ENCODE measurements at regions not wholly inside any gene's neighbourhood (a gene's known extent, or its start where the extent isn't known, plus 50 kb on each side); places are given as distances from the start of the nearest gene placed in this dataset.

DNA sequence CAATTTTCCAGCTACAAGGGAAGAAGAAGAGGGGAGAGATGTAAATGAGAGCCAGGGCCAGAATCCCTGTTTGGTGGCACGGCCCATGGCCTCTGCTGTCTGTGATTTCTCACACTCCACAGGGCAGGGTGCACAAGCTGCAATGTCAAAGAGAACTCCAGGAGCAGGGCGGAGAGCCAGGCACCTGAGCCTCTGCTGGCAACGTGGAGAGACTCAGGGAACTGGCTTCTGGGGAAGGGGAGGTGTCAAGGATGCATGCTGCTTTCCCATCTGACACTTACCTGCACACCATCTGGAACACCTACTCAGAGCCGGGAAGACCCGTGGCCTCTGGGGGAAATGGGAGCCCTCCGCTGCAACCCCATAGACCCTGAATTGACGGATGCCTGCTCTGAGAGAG, 507.5 kb upstream of the NR2F2 start:
- no peak for DNase-seq

DNA sequence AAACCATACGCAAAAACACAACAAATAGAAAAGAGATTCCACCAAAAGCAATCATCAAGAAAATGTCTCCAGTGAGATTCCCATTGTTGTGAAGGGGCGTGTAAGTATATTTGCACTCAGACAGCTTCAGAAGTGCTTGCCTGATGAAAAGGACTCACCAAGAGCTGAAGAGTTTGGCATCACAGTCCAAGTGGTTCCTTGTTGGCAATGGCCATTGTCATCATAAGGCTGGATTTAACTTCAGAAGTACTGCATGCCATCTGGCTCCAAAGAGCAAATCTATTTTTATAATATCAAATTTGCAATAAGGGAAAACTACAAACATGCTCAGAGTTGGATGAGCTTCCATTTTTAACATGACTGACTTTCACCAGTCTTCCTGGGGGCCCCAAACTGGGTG, 505.3 kb upstream of the NR2F2 start:
- no peak for DNase-seq

DNA sequence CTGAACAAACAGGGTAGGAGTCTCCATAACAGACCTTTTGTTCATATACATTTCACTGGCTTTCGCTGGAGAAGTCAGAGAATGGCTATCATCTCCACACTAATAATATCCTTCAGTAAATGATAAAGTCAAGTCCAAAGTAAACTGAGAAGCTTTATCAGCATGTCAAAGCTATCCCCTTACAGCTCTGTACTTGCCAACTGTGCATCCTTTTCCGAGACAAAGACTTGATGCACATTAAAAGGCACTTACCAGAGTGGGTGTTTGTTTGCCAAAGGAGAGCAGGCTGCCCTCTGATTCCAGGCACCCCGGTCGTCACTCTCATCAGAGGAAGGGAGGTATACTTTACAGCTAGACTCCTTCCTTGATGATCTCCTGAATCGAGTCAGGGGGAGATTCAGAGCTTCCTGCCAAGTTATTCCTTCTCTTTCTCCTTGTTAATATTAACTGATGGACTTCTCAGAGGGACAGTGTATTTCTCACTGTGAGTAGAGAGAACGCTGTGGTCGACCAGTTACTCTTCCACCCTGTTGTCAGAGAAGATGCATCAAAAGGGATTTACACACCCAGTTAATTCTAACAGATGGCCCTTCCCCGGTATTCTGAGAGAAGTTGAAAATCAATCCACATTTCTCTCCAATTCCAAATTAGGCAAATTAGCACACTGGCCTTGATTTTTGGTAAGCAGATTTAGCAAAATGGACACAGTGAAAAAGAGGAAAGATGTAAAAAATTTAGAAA, 504.7 kb upstream of the NR2F2 start:
- DNase-seq: no peak

DNA sequence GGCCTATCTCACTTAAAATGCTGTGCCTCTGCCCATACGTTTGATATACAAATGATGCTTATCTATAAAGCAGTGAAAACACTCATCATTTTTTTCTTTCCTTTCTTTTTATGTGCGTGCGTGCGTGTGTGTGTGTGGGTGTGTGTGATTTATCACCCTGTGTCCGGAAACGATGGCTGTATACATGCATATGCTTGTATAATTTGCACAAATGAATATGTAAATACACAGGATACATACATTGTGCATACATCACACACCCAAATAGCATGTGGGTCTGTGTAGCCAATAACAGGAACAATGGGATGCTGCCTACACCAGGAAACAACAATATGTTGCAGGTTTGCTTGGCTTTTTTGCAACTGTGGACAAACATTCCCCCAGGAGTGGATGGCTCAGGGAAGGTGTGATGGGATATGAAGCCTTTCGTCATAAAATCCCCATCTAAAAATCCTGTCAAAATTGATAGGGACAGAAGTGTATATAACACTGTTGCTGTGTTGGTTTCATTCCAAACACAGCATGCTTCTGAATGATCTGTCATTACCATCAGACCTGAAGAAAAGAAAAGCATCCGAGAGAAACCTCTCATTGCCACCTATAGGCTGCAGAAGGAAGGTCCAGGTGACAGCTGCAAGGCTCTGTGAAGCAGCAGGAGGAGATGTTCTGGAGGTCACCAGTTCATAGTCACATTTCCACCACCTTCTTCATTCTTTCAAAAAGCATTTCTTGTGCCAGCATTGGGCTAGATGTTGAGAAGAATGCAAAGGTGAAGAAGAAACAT, 503.9 kb upstream of the NR2F2 start:
- DNase-seq: no peak

DNA sequence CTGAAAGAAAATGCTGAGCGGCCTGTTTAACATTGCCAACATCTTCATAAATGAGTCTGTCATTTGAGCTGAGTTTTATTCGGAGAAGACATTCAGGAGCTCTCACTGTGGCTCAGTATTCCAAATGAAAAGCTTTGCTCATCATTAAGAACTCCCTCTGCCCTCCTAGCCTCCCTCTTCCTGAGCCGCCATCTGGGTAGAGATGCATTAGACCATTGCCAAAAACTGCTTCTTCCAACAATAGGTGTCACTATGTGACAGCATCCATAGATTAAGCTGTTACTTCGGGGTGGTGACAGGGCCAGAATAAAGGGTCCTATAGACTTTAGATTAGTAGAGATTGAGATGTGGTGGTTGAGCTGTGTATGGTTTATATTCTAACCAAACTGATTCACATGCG, 501.4 kb upstream of the NR2F2 start:
- no peak for DNase-seq

DNA sequence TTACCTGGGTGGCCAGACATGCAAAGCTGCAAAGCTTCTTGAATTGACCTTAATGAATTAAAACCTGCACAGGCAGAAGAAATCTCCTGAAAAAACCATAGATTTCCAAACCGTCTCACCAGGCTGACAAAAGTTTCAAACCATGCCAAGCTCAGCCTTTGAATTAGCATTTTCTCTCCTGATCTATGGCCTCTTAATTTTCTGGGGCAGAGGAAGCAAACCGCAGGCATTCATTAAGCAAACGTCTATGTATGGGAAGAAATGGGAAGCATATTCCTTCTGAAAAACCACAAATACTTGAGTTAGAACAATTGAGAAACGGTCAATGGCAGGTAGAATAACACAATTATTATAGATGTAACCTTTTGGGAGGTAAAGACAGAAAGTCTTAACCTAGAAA, 500.2 kb upstream of the NR2F2 start:
- DNase-seq: no peak

DNA sequence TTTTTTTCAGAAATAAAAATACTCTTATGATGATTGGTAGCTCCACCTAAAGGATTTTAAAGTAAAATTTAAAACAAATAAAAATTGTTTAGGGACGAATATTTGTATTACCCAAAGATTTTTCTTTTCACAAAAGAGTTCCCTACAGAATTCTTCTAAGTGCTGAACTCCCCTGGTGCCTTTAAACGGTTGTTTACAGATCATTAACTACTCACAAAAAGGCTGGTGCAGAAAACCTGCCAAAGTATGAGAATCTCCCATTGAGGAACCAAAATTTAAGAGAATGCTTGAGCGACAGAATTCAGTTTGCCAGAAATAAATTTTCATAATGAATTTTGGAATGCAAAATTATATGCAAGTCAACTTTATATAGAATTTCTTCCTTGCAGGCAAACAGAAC, 497.8 kb upstream of the NR2F2 start:
- no peak for DNase-seq

DNA sequence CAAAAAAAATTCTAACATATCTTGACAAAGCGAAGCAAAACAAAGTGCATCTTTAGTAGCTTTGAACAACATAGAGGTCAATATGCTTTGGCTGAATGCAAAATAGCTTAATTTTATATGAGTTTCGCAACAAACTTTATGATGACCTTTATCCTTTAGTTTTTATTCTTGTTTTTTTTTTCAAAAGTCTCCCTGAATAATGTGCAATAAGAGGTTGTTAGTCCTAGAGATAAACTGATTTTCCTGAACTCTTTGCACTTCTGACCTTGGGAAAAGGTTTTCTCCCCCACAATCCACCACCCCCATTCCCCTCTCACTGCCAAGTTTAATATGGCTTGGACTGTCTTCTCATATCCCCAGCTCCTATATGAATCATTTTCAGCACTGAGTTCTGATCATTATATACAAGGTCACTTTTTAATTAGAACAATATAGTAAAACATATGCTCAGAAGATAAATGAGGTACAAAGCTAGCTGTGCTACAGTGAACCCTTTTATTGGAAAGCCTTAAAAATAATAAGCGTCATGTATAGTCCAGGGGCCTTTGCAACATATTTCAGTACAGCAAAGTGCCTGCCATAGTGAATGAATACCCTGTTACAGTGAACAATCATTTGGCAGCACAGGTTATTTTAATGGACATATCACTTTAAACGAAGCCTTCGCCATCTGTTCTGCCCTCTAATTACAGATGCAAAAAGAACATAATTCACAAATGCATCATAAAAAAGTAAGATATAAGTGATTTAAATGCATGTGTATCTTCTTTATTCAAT, 496.3 kb upstream of the NR2F2 start:
- DNase-seq: no peak

DNA sequence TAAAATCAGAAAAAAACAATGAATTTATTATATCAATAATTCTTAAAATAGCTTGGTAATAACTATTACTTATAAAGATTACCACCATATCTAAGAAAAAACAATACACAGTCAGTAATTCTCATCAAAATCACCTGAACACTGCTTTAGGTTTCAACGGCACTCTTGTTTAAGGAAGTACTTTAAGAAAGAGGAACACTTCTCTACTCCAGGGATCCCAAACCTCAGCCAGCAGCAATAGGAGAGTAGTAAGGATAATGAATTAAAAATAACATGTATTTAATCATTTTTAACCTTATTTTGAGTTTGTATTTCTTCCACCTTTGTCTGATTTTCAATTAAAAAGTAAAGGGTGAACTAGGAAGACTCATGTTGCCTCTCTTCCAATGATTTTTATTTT, 494.0 kb upstream of the NR2F2 start:
- no peak for DNase-seq

DNA sequence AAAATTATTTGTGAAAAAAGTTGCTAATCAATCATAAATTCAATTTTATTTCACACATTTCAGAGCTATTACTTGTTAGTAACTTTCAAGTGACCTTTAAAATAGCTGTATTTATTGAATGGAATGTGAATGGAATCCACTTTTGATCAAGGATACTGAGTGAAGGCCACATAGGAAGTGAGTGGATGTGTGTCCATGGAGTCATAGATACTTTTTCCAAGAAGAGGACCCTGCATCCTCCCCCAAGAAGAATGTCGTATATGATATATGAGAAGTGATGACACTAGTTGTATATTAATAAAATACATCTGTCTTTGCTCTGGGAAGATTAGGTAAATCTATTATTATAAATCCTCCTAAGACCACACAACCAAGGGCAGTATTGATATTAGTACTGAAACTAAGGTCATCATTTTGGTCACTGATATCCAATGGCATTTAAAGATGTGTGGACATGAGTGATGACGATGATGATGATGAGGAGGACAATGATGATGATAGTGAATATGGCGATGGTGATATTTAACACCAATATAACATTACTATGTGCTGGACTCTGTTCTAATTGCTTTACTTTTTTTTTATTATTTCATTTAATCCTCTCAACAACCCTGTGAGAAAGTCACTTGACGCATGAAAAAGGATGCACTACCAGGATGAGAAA, 493.0 kb upstream of the NR2F2 start:
- no peak for DNase-seq

DNA sequence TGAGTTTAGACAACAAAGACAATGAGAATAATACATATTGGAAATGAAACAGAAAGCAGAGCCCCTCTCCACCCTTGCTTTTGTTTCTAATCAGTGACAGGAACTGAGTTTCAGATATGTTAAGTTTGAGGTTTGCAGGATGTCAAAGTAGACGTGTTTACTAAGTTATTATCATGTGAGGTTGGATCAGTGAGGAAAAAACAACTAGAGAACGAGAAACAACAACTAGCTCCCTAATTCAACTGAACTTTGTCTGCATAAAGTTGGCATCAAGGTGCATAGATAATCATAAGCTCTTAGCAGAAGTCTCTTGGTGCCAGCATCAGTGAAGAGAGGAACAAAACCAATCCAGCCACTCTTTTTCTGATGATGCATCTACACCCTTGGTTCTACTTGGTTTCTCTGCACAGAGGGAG, 491.1 kb upstream of the NR2F2 start:
- DNase-seq: no peak

DNA sequence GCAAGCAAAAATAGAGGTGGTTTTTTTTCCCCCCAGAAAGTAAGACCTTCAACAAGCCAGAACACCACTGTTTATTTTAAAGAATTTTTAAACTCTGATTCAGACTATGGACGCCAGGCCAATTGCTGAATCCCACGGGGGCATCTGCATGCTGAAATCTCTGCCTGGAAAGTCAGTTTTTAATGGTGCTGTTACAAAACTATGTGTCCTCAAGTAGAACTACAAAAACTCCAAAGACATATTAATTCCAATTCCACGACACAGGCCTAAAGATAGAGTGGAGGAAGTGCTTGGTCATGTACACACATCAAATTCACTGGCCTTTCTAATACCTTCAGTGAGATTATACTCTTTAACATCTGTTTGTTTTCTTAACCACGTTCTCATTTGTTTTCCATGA, 490.5 kb upstream of the NR2F2 start:
- DNase-seq: no peak

DNA sequence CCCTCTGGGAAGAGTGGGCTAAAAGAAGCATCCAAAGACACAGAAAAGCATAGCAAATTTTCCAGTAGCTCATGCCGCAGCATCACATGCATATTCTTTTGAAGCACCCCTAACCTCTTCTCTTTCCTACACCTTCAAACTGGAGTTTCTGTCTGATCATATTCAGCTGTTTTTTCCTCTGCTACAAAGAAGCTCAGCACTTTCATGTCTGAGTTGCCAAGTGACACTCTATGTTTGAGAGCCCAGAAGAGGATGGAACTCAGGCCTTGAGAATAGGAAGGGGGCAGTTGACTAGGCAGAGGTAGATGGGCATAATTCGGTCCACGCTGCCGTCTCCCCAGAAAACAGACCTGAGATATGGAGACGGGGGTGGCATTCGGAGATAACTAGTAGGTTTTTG, 489.6 kb upstream of the NR2F2 start:
- no peak for DNase-seq

DNA sequence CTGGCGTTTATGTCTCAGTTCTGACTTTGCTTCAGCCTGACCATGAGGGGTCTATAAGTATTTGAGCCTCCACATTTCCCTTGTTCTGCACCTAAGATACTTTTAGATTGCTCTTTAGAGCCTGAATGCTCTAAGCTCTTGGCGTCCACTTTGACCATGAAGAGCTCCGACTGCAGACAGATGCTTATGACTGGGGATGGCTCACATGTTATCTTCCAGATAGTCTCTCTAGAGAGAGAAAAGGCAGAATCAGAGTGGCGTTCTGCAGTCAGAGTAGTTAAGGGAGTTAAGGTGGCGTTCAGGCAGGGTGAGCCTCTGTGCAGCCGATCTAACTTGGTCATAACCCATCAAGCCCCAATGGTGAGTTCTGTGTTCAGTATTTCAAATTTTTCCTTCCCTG, 487.9 kb upstream of the NR2F2 start:
- no peak for DNase-seq

DNA sequence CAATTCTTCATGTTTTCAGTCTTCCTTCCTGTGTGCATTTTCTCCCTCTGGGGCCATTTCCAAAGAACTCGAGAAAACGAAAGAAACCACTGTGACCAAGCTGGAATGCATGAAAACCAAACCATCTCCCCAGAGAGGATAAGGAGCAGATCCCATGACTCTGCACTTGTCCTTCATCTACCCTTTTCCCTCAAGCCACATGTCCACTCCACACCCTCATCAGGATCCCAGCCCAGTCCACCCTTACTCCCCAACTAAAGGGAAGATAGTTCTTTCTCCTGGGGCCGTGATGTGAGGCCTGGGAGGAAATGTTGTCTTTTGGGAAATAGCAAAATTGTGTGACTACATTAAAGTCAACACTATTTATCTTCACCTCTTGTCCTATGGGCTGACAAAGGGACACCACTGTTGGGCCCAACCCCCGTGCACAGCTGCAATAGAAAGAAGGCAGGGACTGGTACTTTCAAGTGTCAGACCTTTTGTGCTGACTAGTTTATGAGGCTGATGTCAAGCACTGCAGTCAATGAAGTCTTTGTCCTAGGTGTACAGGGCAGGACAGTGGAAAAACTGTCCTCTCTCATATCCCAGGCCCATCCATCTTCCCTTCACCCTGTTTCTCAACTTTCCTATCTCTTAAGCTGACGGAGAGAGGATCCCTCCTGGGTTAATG, 487.1 kb upstream of the NR2F2 start:
- no peak for DNase-seq

DNA sequence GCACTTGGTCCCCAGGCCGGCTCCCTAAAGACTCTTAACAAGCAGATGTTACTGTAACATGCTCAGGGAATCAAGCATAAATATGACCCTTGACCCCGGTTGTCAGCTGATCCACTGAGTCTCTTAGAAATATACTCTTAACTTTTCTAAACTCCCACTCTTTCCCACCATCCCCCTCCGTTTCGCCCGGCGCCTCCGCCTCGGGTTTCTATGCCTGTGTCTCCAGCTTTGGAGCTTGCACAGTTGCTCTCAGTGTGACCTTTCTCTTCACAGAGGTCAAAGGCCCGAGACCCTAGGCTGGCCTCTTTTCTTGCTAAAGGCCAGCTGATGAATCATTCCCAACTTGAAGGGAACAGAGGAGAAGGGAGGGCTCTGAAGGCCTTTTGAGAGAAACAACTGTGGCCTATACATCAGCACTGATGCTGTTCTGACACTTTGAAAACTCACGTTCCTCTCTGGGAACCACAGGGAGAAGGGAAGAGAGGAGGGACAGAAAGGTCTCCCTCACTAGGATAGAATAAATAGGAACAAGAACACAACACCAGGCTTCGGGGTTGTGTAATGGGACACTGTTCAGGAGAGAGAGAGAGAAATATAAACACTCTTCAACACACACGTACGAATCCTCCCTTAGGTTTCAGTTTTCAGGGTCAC, 484.5 kb upstream of the NR2F2 start:
- DNase-seq: no peak

DNA sequence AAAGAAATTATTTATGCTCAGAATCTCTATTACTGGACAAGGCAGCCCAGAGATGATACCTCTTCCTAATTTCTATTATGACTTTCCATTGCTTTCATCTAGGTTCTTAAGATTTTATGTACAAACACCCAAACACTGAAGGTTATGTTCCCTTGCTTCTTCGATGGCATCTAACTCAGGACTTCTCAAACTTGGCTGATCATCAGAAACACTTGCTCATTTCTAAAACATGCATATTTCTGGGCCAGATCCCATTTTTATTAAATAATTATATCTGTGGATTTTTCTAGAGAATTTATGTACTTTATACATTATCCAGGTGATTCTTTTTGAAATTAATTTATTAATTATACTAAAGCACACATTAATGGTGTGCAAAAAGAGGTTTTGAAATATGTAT, 482.4 kb upstream of the NR2F2 start:
- no peak for DNase-seq

DNA sequence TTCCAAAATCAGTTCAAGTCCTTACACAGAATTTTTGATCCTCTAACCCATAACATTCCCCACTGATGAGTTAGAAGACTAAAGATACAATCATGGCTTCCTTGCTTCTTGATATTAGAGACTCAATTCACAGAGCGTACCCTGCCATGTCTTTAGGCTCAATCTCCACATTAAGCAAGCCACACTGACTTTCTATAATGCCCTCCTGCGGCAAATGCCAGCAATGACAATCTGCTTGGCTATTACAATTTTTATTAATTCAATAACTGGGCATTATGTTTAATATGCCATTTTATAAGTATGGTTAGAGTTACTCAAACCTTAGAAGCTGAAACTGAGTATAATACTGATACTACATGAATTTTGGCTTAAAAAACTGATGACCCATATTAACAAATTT, 479.7 kb upstream of the NR2F2 start:
- DNase-seq: no peak

DNA sequence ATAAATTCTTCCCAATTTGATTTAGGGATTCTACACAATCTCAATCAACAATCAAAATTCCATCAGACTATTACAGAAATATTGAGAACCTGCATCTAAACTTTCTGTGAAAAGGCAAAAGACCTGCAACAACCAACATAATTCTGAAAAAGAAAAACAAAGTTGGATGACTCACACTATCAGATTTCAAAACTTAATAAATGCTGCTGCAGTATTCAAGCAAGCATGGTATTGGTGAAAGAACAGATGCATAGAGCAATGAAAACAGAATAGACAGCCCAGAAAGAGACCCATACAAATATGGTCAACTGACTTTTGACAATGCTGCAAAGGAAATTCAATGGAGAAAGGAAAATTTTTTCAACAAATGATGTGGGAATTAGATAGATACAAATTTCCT, 477.1 kb upstream of the NR2F2 start:
- no peak for DNase-seq

DNA sequence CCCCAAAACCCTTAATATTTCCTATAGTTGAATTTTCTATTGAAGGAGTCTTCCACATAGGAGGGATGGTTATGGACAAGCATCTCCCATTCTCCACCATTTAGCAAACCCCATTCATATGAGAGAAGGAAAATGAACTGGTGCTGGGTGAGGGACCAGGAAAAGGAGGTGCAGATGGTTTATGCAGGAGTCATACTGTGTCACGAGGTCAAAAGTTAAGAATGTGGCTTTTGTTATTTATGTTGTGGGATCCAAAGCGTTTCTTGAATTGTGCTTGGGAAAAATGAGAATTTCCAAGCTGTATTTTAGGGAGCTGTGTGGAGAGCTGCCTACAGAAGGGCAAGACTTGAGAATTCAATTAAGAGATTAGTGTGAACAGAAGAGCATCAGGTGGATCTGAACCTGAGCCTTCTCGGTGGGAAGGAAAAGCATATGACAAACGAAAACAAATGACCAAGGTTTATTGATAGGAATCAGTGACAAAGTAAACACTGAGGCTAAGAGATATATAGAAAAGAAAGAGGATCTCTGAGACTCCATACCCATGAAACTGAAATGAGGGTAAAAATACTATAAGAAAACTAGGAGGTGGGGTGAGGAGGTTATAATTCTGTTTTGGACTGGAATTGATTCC, 473.3 kb upstream of the NR2F2 start:
- no peak for DNase-seq

DNA sequence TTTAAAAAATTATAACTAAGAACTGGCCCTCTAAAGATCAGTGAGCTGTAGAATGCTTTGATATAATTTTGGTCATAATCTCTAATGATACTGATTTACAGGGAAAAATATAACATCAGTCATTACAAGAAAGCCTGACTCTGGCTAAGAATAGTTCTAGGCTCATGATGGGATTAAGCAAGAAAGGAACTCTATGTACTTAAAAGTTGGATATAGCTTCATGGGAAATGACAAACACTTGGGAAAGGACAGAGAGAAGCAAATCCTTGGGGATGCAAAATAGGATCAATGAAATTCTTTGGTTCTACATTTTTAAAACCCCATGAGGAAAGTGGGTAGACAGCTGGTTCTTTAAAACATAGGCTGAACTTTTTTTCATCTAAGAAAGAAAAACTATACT, 472.7 kb upstream of the NR2F2 start:
- DNase-seq: no peak

DNA sequence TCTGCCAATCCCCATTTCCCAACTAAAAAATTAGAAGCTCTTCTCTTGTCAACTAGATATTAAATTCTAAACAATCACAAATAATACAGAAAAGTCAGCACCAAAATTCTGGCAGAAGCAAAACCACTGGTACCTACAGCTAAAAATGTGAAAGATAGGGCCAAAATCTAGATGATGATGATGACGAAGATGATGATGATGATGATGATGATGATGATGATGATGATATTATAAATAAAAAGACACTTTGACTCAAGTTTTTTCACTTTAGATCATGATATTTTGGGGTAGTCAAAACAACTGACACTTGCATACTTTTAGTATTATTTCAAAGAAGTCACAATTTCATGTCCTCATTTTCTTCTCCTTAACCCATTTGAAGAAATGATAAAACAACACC, 470.1 kb upstream of the NR2F2 start:
- no peak for DNase-seq

Measured in inflammatory macrophage treated with lipopolysaccharide for 4 hours (primary cell).